HG03196 (cell line): ENCODE measurements at regions not wholly inside any gene's neighbourhood (a gene's known extent, or its start where the extent isn't known, plus 50 kb on each side); places are given as distances from the start of the nearest gene placed in this dataset.

ENCODE experiments used
- ATAC-seq: cut with Tn5 transposase; IDR thresholded peaks from one replicate; pipeline ENCODE4 v1.9.1; 2021; ENCODE audit not compliant: unreplicated experiment

- ATAC-seq: no peak
Observed at GRCh38 chr7:33700001-33700899, 205.1 kb upstream of the BMPER start.

- ATAC-seq: no peak
Observed at GRCh38 chr7:33701189-33701740, 204.1 kb upstream of the BMPER start.

- ATAC-seq: no peak
Observed at GRCh38 chr7:33701927-33702326, 203.4 kb upstream of the BMPER start.

GRCh38 chr7:33702514-33703054 is 202.8 kb upstream of the BMPER start:
- no peak for ATAC-seq

GRCh38 chr7:33705333-33705833 is 200.0 kb upstream of the BMPER start:
- ATAC-seq: no peak

- no peak for ATAC-seq
Observed at GRCh38 chr7:33706186-33706585, 199.2 kb upstream of the BMPER start.

- ATAC-seq: no peak
Observed at GRCh38 chr7:33706771-33707200, 198.6 kb upstream of the BMPER start.

- no peak for ATAC-seq
Observed at GRCh38 chr7:33707427-33707826, 197.9 kb upstream of the BMPER start.

- no peak for ATAC-seq
Observed at GRCh38 chr7:33710608-33711007, 194.7 kb upstream of the BMPER start.

GRCh38 chr7:33711231-33712019 is 193.9 kb upstream of the BMPER start:
- no peak for ATAC-seq

GRCh38 chr7:33712020-33712414 is 193.3 kb upstream of the BMPER start:
- ATAC-seq: no peak

- no peak for ATAC-seq
Observed at GRCh38 chr7:33714208-33714607, 191.1 kb upstream of the BMPER start.

GRCh38 chr7:33716581-33717477 is 188.5 kb upstream of the BMPER start:
- ATAC-seq: no peak

GRCh38 chr7:33719059-33719581 is 186.2 kb upstream of the BMPER start:
- no peak for ATAC-seq

- no peak for ATAC-seq
Observed at GRCh38 chr7:33720139-33720538, 185.2 kb upstream of the BMPER start.

GRCh38 chr7:33720870-33721269 is 184.5 kb upstream of the BMPER start:
- ATAC-seq: no peak

GRCh38 chr7:33721895-33722294 is 183.4 kb upstream of the BMPER start:
- ATAC-seq: no peak

- ATAC-seq: no peak
Observed at GRCh38 chr7:33722383-33723101, 182.8 kb upstream of the BMPER start.

GRCh38 chr7:33724201-33724600 is 181.1 kb upstream of the BMPER start:
- no peak for ATAC-seq
